Endothelial cell of umbilical vein (primary cell): ENCODE measurements at regions not wholly inside any gene's neighbourhood (a gene's known extent, or its start where the extent isn't known, plus 50 kb on each side); places are given as distances from the start of the nearest gene placed in this dataset.
A peak's percentile ranks its signal among the peaks of the same experiment; 100 is the strongest.

Experiments
- BruUV-seq: library from RNA; stranded (reverse); fragments of 400-500 nt; replicated peaks from 2 replicates; lab custom pipeline; 2021; lab: Mats Ljungman, UMichigan
- CTCF ChIA-PET: fragments of 300-600, 350-600 bp; sonication (Branson Sonifier 250); formaldehyde crosslinking; loops from one replicate; lab custom pipeline; 2021; ENCODE audit warnings: antibody characterized with exemption, inconsistent platforms; lab: Charles Lee
- POLR2A ChIA-PET: fragments of 300-600, 350-600 bp; sonication (Branson Sonifier 250); formaldehyde crosslinking; loops from one replicate; lab custom pipeline; 2021; ENCODE audit warnings: antibody characterized with exemption, inconsistent platforms; lab: Charles Lee
- DNase-seq: peaks from one replicate; pipeline ENCODE4 v3.0.0-alpha.2; 2011; ENCODE audit warnings: low read depth, low spot score
- FAIRE-seq: peaks from 2 replicates; lab custom pipeline; 2011; peaks lifted over from hg19 to GRCh38; lab: Jason Lieb, UNC
- H2AFZ ChIP-seq: 2 replicates; pipeline ENCODE4 v1.6.0; 2012; ENCODE audit warnings: low read depth, low read length, control low read depth, inconsistent platforms
- H3K27ac ChIP-seq: 2 replicates; pipeline ENCODE4 v1.5.1; 2011; ENCODE audit warnings: low read depth, mild to moderate bottlenecking, control low read depth, low read length, moderate library complexity; ENCODE audit not compliant: insufficient read depth
- H3K27me3 ChIP-seq, 2 experiments: 2 replicates each; pipeline versions ENCODE4 v1.6.0 to v1.6.1; 2011; ENCODE audit warnings: low read length in 2 of 2, mixed read lengths in 1 of 2; ENCODE audit not compliant: control insufficient read depth in 2 of 2, insufficient read depth in 2 of 2
- H3K36me3 ChIP-seq, 2 experiments: 2 replicates in 1 of 2; 3 replicates in 1 of 2; pipeline ENCODE4 v1.5.1; 2011; ENCODE audit warnings: low read length in 2 of 2, mild to moderate bottlenecking in 1 of 2, moderate library complexity in 1 of 2; ENCODE audit not compliant: control insufficient read depth in 2 of 2, insufficient read depth in 2 of 2; ENCODE audit errors: extremely low read depth in 1 of 2
- H3K4me1 ChIP-seq: 3 replicates; pipeline ENCODE4 v1.5.1; 2011; ENCODE audit warnings: mild to moderate bottlenecking, low read length; ENCODE audit not compliant: control insufficient read depth, insufficient read depth; ENCODE audit errors: extremely low read depth
- H3K4me2 ChIP-seq: 2 replicates; pipeline ENCODE4 v1.6.1; 2011; ENCODE audit warnings: low read length, control low read depth, mixed read lengths; ENCODE audit not compliant: insufficient read depth
- H3K4me3 ChIP-seq, 3 experiments: fragments of 200-600 bp in 1 of 3; sonication (generic), shearing (Covaris generic) in 1 of 3; replicated peaks in 1 of 3; 2 replicates each; pipeline ENCODE4 v1.5.1; 2011 to 2016; ENCODE audit warnings: control low read depth in 3 of 3, low read length in 3 of 3, mild to moderate bottlenecking in 2 of 3, inconsistent platforms in 1 of 3, low read depth in 1 of 3, moderate library complexity in 1 of 3; ENCODE audit not compliant: insufficient read depth in 1 of 3
- H3K79me2 ChIP-seq: 2 replicates; pipeline ENCODE4 v1.6.0; 2012; ENCODE audit warnings: low read length, inconsistent platforms; ENCODE audit not compliant: control insufficient read depth, insufficient read depth
- H3K9ac ChIP-seq: replicated peaks from 2 replicates; pipeline ENCODE3; 2011; ENCODE audit warnings: low read length, control low read depth; ENCODE audit not compliant: insufficient read depth; ENCODE audit errors: extremely low read depth
- H3K9me1 ChIP-seq: replicated peaks from 3 replicates; pipeline ENCODE4 v1.6.0; 2011; ENCODE audit warnings: mild to moderate bottlenecking, low read length; ENCODE audit not compliant: control insufficient read depth, insufficient read depth; ENCODE audit errors: extremely low read depth
- H3K9me3 ChIP-seq: replicated peaks from 2 replicates; pipeline ENCODE4 v1.5.1; 2012; ENCODE audit warnings: low read length, inconsistent platforms; ENCODE audit not compliant: control insufficient read depth, insufficient read depth
- H4K20me1 ChIP-seq: replicated peaks from 2 replicates; pipeline ENCODE3; 2011; ENCODE audit warnings: mild to moderate bottlenecking, low read length; ENCODE audit not compliant: control insufficient read depth, insufficient read depth; ENCODE audit errors: extremely low read depth
- EZH2 ChIP-seq: IDR thresholded peaks from 2 replicates; pipeline ENCODE4 v1.6.1; 2012; ENCODE audit warnings: borderline replicate concordance, low read depth, mild to moderate bottlenecking, moderate library complexity, low read length, inconsistent platforms; ENCODE audit not compliant: severe bottlenecking
- FOS ChIP-seq: IDR thresholded peaks from 2 replicates; pipeline ENCODE4 v1.6.1; 2011; ENCODE audit warnings: mild to moderate bottlenecking, low read length, moderate library complexity, borderline replicate concordance; ENCODE audit not compliant: insufficient read depth
- GATA2 ChIP-seq: IDR thresholded peaks from 2 replicates; pipeline ENCODE4 v1.7.0; 2011; ENCODE audit warnings: low read depth, mild to moderate bottlenecking, moderate library complexity, mixed read lengths, low read length; ENCODE audit not compliant: insufficient read length, insufficient read depth
- JUN ChIP-seq: IDR thresholded peaks from 2 replicates; pipeline ENCODE4 v1.6.1; 2011; ENCODE audit warnings: borderline replicate concordance, low read depth; ENCODE audit not compliant: insufficient read length, insufficient read depth
- POLR2A ChIP-seq: IDR thresholded peaks from 2 replicates; pipeline ENCODE4 v1.6.1; 2012; ENCODE audit warnings: low read depth, mild to moderate bottlenecking, control low read depth, low read length
- POLR2AphosphoS5 ChIP-seq: IDR thresholded peaks from 2 replicates; pipeline ENCODE4 v1.6.1; 2012; ENCODE audit warnings: low read depth, mild to moderate bottlenecking, control low read depth, low read length, moderate library complexity; ENCODE audit not compliant: insufficient read depth
- dilution Hi-C: fragments of 300-500 bp; cut with MboI; formaldehyde crosslinking; loops from one replicate; pipeline ENCODE4 v1.15.0; 2019; ENCODE audit warnings: low sequenced_read_pairs; ENCODE audit not compliant: extremely low pct_ligation_motif_present
- intact Hi-C: fragments of 100-400 bp; cut with micrococcal nuclease; formaldehyde crosslinking; loops from one replicate; pipeline ENCODE4 v1.10.0; 2022
- TF ChIP-seq, protein P1 (sequence below): IDR thresholded peaks from 2 replicates; pipeline ENCODE4 v1.6.1; 2011; ENCODE audit not compliant: insufficient read depth, insufficient read length
- TF ChIP-seq, protein P2 (sequence below), 2 donors: IDR thresholded peaks; 1 replicate in 1 of 2; 2 replicates in 1 of 2; pipeline ENCODE4 v1.5.1; 2011; ENCODE audit warnings: low read length in 2 of 2, mild to moderate bottlenecking in 2 of 2, moderate library complexity in 2 of 2, control low read depth in 1 of 2, inconsistent platforms in 1 of 2, low read depth in 1 of 2; ENCODE audit not compliant: insufficient read depth in 1 of 2; ENCODE audit errors: extremely low read depth in 1 of 2

DNA sequence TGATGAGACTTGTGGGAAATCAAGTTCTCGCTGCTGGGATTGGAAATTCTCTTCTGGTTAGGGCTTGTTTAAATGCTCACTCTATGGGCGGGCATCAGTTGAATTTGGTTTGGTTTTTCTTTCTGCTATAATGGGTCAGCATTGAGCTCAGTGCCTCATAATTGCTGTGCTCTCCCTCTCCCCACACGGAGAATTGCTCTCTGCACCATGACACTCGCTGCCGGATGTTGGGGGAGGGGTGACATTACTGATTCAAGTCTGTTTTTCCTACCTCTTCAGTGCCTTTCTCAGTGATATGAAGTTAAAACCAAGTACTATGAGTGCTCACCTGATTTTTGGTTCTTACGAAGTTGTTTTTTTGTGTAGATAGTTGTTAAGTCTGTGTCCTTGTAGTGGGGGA lies 599.6 kb downstream of the EPM2A start:
- ChIA-PET POLR2A (no interaction called here), CTCF (no interaction called here)
- Histone ChIP-seq H3K4me1 (no peaks in the 10 kb centered on the region), H3K4me2 (no peak overlapping the region), H4K20me1 (no peaks in the 10 kb centered on the region), H3K27ac (no peak overlapping the region), H3K36me3 (no peaks in the 10 kb centered on the region), H3K9me1 (no peaks in the 10 kb centered on the region), H3K4me3 (no peak overlapping the region), H3K9ac (no peak overlapping the region), H2AFZ (no peak overlapping the region), H3K79me2 (no peaks in the 10 kb centered on the region), H3K27me3 (no peaks in the 10 kb centered on the region), H3K9me3 (no peaks in the 10 kb centered on the region)
- TF ChIP-seq, protein P1, sequence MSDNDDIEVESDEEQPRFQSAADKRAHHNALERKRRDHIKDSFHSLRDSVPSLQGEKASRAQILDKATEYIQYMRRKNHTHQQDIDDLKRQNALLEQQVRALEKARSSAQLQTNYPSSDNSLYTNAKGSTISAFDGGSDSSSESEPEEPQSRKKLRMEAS: no peak
- TF ChIP-seq GATA2 (no peak), JUN (no peak), FOS (no peak), EZH2 (no peak), POLR2A (no peak)
- dilution Hi-C loops (no loop called here), intact Hi-C loops (loop anchor here (10.0 kb wide), 1 partner anchor 551 kb away; no protein-coding TSS in a partner anchor)
- DNase-seq: no peak
- no TSS peak for BruUV-seq
- no peak for FAIRE-seq

DNA sequence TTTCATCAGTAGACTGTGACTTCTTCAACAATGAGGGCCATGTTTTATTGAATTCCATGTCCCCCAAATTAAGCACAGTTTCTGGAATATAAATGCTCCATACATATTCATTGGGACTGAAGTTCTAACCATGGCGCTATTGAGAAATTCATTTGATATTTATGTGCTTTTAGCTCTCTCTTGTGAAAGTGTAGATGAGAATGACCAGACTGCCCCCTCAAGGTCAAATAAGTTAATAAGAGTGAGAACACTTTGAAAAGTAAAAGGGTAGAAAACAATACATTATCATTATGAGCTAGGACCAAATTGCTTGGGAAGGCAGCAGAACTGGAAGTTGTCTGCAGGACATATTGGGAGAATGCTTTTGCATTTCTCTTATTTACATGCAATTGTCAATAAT lies 597.9 kb downstream of the EPM2A start:
- ChIA-PET CTCF (interaction anchor here (0.6 to 2.3 kb wide), 37 partner anchors 9 to 1032 kb away, joined by 3 to 28 read pairs (median 4); no protein-coding TSS in a partner anchor), POLR2A (no interaction called here)
- no peaks in the 10 kb centered on the region for H4K20me1 ChIP-seq
- H3K9ac ChIP-seq: no peak overlapping the region
- BruUV-seq: no TSS peak
- TF ChIP-seq POLR2AphosphoS5: no peak
- no peak for TF ChIP-seq JUN
- TF ChIP-seq, protein P1: no peak
- TF ChIP-seq, protein P2, sequence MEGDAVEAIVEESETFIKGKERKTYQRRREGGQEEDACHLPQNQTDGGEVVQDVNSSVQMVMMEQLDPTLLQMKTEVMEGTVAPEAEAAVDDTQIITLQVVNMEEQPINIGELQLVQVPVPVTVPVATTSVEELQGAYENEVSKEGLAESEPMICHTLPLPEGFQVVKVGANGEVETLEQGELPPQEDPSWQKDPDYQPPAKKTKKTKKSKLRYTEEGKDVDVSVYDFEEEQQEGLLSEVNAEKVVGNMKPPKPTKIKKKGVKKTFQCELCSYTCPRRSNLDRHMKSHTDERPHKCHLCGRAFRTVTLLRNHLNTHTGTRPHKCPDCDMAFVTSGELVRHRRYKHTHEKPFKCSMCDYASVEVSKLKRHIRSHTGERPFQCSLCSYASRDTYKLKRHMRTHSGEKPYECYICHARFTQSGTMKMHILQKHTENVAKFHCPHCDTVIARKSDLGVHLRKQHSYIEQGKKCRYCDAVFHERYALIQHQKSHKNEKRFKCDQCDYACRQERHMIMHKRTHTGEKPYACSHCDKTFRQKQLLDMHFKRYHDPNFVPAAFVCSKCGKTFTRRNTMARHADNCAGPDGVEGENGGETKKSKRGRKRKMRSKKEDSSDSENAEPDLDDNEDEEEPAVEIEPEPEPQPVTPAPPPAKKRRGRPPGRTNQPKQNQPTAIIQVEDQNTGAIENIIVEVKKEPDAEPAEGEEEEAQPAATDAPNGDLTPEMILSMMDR (IDR thresholded peaks at IDR 0.05; ENCODE audit: extremely low read depth in 1 of 2, insufficient read depth in 1 of 2, low read depth in 1 of 2, low read length in 2 of 2): no peak
- no peak for TF ChIP-seq POLR2A
- no peak for TF ChIP-seq EZH2
- no peak for TF ChIP-seq FOS
- H3K36me3 ChIP-seq: no peaks in the 10 kb centered on the region
- H3K4me1 ChIP-seq: no peaks in the 10 kb centered on the region
- H2AFZ ChIP-seq: no peak overlapping the region
- no peak overlapping the region for H3K4me2 ChIP-seq
- DNase-seq: peak; percentile 29
- no peak for FAIRE-seq
- no peaks in the 10 kb centered on the region for H3K79me2 ChIP-seq
- H3K27me3 ChIP-seq: no peaks in the 10 kb centered on the region
- no peaks in the 10 kb centered on the region for H3K9me3 ChIP-seq
- no peak overlapping the region for H3K27ac ChIP-seq
- H3K9me1 ChIP-seq: no peaks in the 10 kb centered on the region
- intact Hi-C loops (loop anchor here (10.0 kb wide), 1 partner anchor 553 kb away; no protein-coding TSS in a partner anchor), dilution Hi-C loops (no loop called here)
- H3K4me3 ChIP-seq: no peak overlapping the region
